HG02623 (cell line): ENCODE measurements at regions not wholly inside any gene's neighbourhood (a gene's known extent, or its start where the extent isn't known, plus 50 kb on each side); places are given as distances from the start of the nearest gene placed in this dataset.

ENCODE experiments used
- ATAC-seq: cut with Tn5 transposase; IDR thresholded peaks from one replicate; pipeline ENCODE4 v1.9.1; 2021; ENCODE audit warnings: moderate library complexity; ENCODE audit not compliant: unreplicated experiment

- ATAC-seq: no peak
Observed at GRCh38 chr2:136223274-136223673, 105.3 kb upstream of the CXCR4 start.

GRCh38 chr2:136222862-136223261 lies 104.9 kb upstream of the CXCR4 start:
- ATAC-seq: no peak

GRCh38 chr2:136221026-136221425 lies 103.1 kb upstream of the CXCR4 start:
- no peak for ATAC-seq

- no peak for ATAC-seq
Observed at GRCh38 chr2:136219963-136220362, 102.0 kb upstream of the CXCR4 start.

- ATAC-seq: no peak
Observed at GRCh38 chr2:136219341-136219740, 101.4 kb upstream of the CXCR4 start.

GRCh38 chr2:136217996-136218395 lies 100.0 kb upstream of the CXCR4 start:
- ATAC-seq: no peak

- ATAC-seq: no peak
Observed at GRCh38 chr2:136215908-136216472, 98.0 kb upstream of the CXCR4 start.

GRCh38 chr2:136215449-136215848 lies 97.5 kb upstream of the CXCR4 start:
- ATAC-seq: no peak

GRCh38 chr2:136214307-136215200 lies 96.6 kb upstream of the CXCR4 start:
- ATAC-seq: no peak

GRCh38 chr2:136213836-136214235 lies 95.9 kb upstream of the CXCR4 start:
- ATAC-seq: no peak

GRCh38 chr2:136212426-136213378 lies 94.8 kb upstream of the CXCR4 start:
- ATAC-seq: peak; percentile 67

GRCh38 chr2:136211701-136212100 lies 93.8 kb upstream of the CXCR4 start:
- ATAC-seq: no peak

GRCh38 chr2:136210822-136211221 lies 92.9 kb upstream of the CXCR4 start:
- no peak for ATAC-seq

- no peak for ATAC-seq
Observed at GRCh38 chr2:136210455-136210805, 92.5 kb upstream of the CXCR4 start.

- ATAC-seq: no peak
Observed at GRCh38 chr2:136209561-136210454, 91.9 kb upstream of the CXCR4 start.

GRCh38 chr2:136208682-136209420 lies 90.9 kb upstream of the CXCR4 start:
- ATAC-seq: no peak

- no peak for ATAC-seq
Observed at GRCh38 chr2:136207665-136208064, 89.7 kb upstream of the CXCR4 start.

- peak; percentile 44 for ATAC-seq
Observed at GRCh38 chr2:136207030-136207623, 89.2 kb upstream of the CXCR4 start.

- peak; percentile 95 for ATAC-seq
Observed at GRCh38 chr2:136206613-136207012, 88.7 kb upstream of the CXCR4 start.
